ENCODE measurements at regions not wholly inside any gene's neighbourhood (a gene's known extent, or its start where the extent isn't known, plus 50 kb on each side); places are given as distances from the start of the nearest gene placed in this dataset.

DNA sequence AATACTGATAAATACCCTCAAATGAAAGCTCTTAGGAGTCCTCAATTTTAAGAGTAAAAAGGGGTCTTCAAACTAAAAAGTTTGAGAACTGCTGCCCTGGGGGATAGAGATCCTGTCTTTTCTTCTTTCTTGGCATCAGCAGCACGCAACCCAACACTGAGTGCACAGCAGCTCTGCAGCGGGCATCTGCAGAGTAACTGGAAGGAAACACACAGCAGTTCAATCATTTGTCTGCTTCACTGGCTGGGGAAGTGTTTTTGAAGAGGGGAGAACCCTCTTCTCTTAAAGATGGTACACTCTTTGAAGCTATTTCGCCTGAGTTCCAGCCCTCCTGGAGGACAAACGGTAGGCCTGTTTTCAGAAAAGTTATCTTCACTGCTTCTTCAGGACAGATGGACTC, 193.6 kb downstream of the FGFR2 start:
- DNase-seq: no peak
- no peaks in the 10 kb centered on the region for H3K36me3 Mint-ChIP-seq (ENCODE audit: insufficient read depth, unreplicated experiment)
- H3K4me3 Mint-ChIP-seq (ENCODE audit: unreplicated experiment): no peak overlapping the region
- ChIA-PET CTCF (no interaction called here), POLR2A (no interaction called here)
- no peaks in the 10 kb centered on the region for H3K9me3 Mint-ChIP-seq (ENCODE audit: unreplicated experiment)
- H3K4me1 ChIP-seq: no peaks in the 10 kb centered on the region
- H3K4me1 Mint-ChIP-seq (ENCODE audit: low read depth, unreplicated experiment): no peaks in the 10 kb centered on the region
- H3K27ac Mint-ChIP-seq (ENCODE audit: unreplicated experiment): no peak overlapping the region
- no TSS peak for BruUV-seq (replicated peaks)
- intact Hi-C loops (cut with micrococcal nuclease; ENCODE audit: unreplicated experiment): no loop called here
- H3K4me3 ChIP-seq (ENCODE audit: low read depth, low read length): no peak overlapping the region
- no peaks in the 10 kb centered on the region for H3K36me3 ChIP-seq (ENCODE audit: control insufficient read depth, insufficient read depth, low read length)
- no peaks in the 10 kb centered on the region for H3K27me3 Mint-ChIP-seq (ENCODE audit: insufficient read depth, unreplicated experiment)
- H3K27me3 ChIP-seq (replicated peaks; ENCODE audit: control insufficient read depth, insufficient read depth, low read length): no peaks in the 10 kb centered on the region
- H3K9me3 ChIP-seq: no peaks in the 10 kb centered on the region
- TF ChIP-seq, protein P1, sequence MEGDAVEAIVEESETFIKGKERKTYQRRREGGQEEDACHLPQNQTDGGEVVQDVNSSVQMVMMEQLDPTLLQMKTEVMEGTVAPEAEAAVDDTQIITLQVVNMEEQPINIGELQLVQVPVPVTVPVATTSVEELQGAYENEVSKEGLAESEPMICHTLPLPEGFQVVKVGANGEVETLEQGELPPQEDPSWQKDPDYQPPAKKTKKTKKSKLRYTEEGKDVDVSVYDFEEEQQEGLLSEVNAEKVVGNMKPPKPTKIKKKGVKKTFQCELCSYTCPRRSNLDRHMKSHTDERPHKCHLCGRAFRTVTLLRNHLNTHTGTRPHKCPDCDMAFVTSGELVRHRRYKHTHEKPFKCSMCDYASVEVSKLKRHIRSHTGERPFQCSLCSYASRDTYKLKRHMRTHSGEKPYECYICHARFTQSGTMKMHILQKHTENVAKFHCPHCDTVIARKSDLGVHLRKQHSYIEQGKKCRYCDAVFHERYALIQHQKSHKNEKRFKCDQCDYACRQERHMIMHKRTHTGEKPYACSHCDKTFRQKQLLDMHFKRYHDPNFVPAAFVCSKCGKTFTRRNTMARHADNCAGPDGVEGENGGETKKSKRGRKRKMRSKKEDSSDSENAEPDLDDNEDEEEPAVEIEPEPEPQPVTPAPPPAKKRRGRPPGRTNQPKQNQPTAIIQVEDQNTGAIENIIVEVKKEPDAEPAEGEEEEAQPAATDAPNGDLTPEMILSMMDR (IDR thresholded peaks at IDR 0.05; ENCODE audit: insufficient read depth in 1 of 2, low read depth in 1 of 2, low read length in 1 of 2, severe bottlenecking in 1 of 2, unreplicated experiment in 1 of 2): no peak

DNA sequence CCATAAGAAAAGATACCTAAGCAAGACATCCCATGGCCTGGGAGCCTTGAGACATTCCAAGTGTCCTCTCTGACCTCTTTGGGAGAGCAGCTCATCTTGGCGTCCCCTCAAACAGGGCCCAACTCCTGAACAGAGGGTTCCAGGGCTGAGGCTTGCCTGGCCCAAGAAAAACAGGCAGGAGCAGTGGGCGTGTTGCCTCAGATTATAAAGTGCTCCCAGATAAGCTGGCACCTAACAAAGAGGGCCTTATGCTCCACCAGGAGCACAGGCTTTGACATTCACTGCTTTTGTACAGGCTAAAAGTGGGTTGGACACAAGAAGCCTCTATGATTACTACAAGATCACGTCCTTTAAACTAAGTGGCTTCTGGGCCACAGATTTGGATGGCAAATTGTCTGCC, 193.1 kb downstream of the FGFR2 start:
- no TSS peak for BruUV-seq (replicated peaks)
- Mint-ChIP-seq H3K36me3 (ENCODE audit: insufficient read depth, unreplicated experiment) (no peaks in the 10 kb centered on the region), H3K4me1 (ENCODE audit: low read depth, unreplicated experiment) (no peaks in the 10 kb centered on the region), H3K27me3 (ENCODE audit: insufficient read depth, unreplicated experiment) (no peaks in the 10 kb centered on the region), H3K4me3 (ENCODE audit: unreplicated experiment) (no peak overlapping the region), H3K9me3 (ENCODE audit: unreplicated experiment) (no peaks in the 10 kb centered on the region), H3K27ac (ENCODE audit: unreplicated experiment) (no peak overlapping the region)
- H3K27me3 ChIP-seq (replicated peaks; ENCODE audit: control insufficient read depth, insufficient read depth, low read length): no peaks in the 10 kb centered on the region
- TF ChIP-seq, protein P1 (IDR thresholded peaks at IDR 0.05; ENCODE audit: insufficient read depth in 1 of 2, low read depth in 1 of 2, low read length in 1 of 2, severe bottlenecking in 1 of 2, unreplicated experiment in 1 of 2): no peak
- CTCF ChIA-PET: no interaction called here
- H3K36me3 ChIP-seq (ENCODE audit: control insufficient read depth, insufficient read depth, low read length): no peaks in the 10 kb centered on the region
- no peak overlapping the region for H3K4me3 ChIP-seq (ENCODE audit: low read depth, low read length)
- H3K4me1 ChIP-seq: no peaks in the 10 kb centered on the region
- intact Hi-C loops (cut with micrococcal nuclease; ENCODE audit: unreplicated experiment): no loop called here
- no peak for DNase-seq
- H3K9me3 ChIP-seq: no peaks in the 10 kb centered on the region
- POLR2A ChIA-PET: no interaction called here

DNA sequence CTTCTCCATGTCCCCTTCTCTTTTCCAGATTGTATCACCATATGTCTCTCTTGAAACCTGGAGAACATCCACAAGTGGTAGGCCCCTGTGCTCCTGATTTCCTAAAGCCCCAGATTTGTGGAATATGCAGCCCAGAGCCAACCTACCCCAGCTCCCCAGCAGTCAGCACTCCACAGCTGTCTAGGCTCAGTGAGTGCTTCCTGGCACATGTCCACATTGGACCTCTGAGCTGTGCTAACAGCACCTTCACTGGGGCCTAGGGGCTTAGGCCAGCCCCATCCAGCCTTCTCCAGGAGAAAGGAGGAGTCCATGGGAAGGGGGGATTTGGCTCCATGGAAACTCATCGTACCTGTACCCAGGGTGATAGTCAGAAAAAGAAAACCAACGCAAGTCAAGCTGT, 192.7 kb downstream of the FGFR2 start:
- ChIA-PET POLR2A (no interaction called here), CTCF (no interaction called here)
- Mint-ChIP-seq H3K36me3 (ENCODE audit: insufficient read depth, unreplicated experiment) (no peaks in the 10 kb centered on the region), H3K9me3 (ENCODE audit: unreplicated experiment) (no peaks in the 10 kb centered on the region), H3K4me1 (ENCODE audit: low read depth, unreplicated experiment) (no peaks in the 10 kb centered on the region), H3K27ac (ENCODE audit: unreplicated experiment) (no peak overlapping the region), H3K4me3 (ENCODE audit: unreplicated experiment) (no peak overlapping the region), H3K27me3 (ENCODE audit: insufficient read depth, unreplicated experiment) (no peaks in the 10 kb centered on the region)
- Histone ChIP-seq H3K4me1 (no peaks in the 10 kb centered on the region), H3K4me3 (ENCODE audit: low read depth, low read length) (no peak overlapping the region), H3K36me3 (ENCODE audit: control insufficient read depth, insufficient read depth, low read length) (no peaks in the 10 kb centered on the region), H3K27me3 (replicated peaks; ENCODE audit: control insufficient read depth, insufficient read depth, low read length) (no peaks in the 10 kb centered on the region), H3K9me3 (no peaks in the 10 kb centered on the region)
- no peak for DNase-seq
- TF ChIP-seq, protein P1 (IDR thresholded peaks at IDR 0.05; ENCODE audit: insufficient read depth in 1 of 2, low read depth in 1 of 2, low read length in 1 of 2, severe bottlenecking in 1 of 2, unreplicated experiment in 1 of 2): no peak
- intact Hi-C loops (cut with micrococcal nuclease; ENCODE audit: unreplicated experiment): no loop called here
- BruUV-seq (replicated peaks): no TSS peak
